AG08396 (cell line): ENCODE measurements at regions not wholly inside any gene's neighbourhood (a gene's known extent, or its start where the extent isn't known, plus 50 kb on each side); places are given as distances from the start of the nearest gene placed in this dataset.

Source experiments
- DNase-seq: peaks from one replicate; pipeline ENCODE4 v3.0.0; 2012; ENCODE audit warnings: low spot score, mixed read lengths

DNA sequence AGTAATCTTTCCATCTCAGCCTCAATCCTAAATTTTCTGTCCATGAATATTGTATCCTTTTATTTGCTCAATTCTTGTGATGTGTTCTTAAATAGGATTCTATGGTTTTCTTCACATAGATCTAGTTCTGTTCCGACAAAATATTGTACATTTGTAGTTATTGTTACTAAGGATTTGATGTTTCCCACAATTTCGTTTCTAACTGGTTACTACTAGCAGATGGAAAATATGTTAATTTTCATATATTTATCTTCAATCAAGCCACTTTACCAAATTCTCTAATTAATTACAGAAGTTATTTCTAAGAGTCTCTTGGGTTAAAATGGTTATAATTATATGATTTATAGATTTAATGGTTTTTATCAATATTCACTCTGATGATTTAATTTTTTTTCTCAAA, 60.3 kb downstream of the SEC61B start:
- DNase-seq = no peak

DNA sequence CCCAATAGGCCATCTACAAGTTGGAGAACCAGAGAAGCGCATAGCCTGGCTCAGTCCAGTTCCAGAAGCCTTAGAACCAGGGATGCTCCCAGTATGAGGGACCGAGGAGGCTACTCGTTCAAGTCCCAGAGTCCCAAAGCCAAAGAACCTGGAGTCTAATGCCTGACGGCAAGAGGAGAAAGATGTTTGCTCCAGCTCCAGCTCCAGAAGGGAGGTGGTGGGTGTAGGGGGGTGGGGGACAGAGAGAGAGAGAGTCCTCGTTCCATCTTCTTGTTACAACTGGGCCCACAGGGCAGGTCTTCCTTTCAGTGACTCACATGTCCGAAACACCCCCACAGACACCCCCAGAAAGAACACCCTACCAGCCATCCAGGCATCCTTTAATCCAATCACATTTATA, 63.9 kb downstream of the SEC61B start:
- no peak for DNase-seq

DNA sequence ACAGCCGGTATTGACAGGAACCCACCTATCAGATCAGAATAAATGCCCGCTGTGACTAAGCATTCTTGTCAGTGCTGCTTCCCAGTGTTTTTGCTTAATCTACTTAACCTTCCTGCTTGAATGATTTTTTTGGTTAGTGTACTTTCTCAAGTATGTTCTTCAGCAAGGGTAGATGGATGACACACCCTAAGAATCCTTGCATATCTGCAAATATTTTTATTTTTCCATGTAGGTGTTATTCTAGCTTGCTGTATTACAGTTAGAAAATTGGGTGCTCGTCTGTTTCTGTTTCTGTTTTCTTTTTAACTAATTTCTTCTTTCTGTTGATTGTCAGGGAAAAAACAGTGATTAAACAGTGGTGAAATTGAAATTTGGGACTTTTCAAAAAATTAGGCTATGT, 64.5 kb downstream of the SEC61B start:
- no peak for DNase-seq

DNA sequence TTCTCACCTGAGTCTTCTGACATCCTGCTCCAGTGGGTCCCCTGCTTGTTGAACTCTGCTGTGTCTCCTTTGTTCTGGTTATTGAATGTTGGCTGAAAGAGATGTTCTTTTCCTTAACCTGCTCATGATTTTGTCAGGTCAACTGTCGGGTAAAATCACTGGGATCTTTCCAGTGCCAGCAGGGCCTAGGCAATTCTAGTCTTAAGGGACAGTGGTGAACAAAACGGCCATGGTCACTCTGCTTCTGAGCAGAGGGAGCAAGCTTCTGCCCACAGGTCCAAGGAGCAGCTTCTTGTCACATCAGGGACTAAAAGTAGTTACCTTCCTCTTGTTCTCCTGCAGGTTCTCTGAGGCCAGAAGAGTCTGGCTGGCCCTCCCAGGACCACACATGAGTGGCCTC, 65.6 kb downstream of the SEC61B start:
- DNase-seq = no peak

DNA sequence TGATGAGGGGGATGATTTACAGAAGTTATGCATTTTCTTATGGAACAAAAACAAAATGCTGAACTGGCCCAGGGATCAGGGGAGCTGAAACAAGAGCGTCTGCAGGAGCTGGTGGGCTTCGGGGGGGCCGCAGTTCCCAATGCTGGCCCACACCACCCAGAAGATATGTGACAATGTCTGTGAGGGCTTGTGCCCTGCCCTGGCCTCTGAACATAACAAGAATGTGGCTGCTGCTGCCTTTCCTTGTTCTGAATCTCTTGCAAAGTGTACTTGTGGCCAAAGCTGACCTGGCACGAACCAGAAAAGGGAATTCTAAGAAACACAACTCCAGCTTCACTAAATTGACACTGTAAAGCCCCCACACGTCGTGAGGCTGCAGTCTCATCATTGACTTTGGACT, 66.7 kb downstream of the SEC61B start:
- DNase-seq = no peak

DNA sequence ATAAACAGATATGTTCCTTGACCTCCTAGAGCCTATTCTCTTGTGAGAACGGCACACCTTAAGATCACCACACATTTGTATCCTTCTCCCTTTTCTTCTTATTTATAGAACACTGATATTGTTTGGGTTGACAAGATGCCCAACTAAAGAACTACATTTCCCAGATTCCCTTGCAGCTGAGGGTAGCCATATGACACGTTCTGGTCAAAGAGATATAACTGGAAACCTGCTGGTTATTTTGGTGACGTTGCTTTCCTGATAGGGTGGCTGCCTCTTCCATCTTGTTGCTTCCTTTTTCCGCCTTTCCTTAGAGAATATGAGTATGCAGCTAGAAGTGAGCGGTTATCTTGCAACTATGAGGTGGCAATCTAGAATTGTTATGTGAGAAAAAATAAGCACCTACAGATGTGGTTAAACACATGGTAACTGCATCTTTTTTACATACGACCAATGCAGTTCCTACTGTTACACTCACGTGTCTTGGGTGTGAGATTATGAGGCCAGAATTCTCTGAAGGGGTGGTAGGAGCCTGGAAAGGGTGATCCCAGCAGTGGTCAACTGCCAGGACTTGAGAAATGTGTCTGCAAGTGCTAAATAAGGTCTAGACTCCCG, 72.9 kb downstream of the SEC61B start:
- no peak for DNase-seq

DNA sequence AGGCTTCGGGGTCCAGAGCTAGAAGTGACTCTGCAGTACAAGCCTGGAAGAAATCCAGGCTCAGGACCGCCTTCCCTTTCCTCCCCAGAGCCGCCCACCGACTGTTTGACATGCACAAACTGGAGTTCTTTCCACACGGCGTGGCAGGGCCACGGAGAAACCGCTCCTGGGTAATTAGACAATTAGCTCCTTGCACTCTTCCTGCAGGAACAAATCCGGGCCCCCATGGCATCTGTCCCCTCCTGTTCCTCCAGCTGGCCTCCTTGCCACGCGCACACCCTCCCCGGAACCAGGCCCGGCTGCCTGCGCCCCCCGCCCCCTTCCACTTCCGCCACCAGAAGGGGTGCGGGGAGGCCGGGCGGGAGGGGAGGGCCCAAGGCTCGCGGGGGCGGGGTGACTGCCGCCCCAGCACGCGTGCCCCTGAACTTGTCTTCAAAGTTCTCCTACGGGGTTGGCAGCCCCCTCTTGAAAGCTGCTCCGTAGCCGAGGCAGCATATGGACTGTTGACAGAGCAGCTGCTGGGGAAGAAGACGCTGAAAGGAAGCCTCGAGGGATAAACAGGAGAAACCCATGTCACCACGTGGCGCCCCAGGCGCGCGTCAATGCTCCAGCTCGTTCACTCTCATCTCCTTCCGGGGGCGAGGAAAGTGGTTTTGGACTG, 74.3 kb downstream of the SEC61B start:
- DNase-seq = peak; percentile 34

DNA sequence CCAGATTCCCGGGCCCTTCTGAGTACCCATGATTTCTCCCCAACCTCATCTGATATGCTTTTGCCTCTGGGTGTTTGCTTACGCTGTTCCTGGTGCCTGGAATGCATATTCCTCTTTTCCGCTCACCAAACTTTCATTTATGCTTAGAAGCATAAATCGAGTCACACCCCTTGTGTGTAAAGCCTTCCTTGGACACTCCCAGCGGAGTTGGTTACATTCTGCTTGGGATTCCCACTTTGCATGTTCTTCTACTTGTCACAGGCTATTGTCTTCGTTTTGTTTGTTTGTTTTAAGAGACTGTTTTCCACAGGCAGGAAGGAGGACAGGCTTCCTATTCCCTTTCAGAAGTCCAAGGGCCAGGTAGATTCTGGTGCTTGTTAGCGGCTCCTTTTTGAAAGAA, 76.5 kb downstream of the SEC61B start:
- no peak for DNase-seq

DNA sequence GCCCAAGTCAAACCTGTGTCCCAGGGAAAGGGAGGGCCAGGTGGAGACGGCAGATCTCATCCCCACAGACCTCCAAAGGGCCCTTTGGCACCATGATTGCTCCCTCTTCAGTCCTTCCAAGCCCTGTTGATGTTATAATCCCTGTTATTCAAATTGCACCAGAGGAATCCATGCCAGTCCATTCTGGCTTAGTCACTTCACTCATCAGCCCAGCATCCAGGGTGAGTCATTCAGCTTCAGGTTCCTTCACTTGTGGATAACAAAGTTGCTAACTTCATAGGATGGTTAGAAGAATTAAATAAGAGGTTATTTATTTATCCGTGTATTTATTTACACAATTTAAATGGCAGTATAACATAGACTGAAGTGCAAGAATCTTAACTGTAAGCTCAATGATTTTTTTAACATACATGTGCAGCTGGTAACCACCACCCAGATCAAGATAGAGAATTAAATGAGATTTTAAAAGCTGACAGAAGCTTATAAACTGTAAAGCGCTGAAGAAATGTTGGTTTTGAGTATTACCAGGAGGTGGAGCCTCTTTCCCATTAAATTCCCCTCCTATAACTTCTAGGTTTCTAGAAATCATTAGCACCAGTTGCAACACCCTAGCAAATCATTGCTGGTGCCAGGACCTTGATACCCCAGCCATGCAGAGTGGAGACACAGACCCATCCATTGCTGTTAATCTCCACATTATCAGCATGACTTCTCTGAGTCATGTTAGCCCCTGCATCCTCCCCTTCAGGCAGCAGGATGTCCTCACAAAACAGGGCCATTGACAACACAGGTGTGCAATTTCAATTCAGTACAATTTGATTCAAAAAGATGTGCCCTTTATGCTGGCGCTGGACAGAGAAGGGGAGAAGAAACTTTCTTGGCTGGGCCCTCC, 77.4 kb downstream of the SEC61B start:
- peak; percentile 88 for DNase-seq

DNA sequence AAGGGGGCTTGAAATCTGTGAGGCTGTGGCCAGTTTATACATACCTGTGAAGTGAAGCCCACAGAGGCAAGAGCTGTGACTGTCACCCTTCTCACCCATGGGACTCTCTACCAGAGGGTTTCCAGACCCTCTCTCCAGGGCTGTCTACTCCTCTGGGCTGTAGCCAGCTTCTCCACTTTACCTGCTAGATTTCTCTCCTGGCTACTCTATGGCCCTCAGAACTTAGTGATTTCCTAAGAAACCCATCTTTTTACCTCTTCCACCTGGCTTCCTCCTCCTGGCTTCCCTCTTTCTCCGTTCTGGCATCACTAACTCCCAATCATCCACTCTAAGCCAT, 78.0 kb downstream of the SEC61B start:
- no peak for DNase-seq

DNA sequence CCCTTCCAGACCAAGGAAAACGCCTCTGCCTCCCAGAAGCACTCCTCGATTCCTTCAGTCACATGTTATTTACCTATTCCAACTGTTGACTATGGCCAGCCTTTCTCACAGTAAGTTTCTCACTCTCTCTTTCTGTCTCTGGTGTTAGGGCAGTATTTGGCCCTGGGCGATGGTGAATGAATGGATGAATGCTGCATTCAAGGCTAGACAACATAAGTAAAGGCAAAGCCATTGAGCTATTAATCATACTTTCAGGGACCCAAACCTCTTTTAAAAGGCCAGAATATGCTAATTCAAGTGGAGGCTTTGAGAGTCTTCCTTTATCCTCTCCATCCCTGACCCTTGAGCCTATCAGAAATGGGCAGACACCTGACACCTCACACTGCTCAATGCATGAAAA, 78.5 kb downstream of the SEC61B start:
- no peak for DNase-seq

DNA sequence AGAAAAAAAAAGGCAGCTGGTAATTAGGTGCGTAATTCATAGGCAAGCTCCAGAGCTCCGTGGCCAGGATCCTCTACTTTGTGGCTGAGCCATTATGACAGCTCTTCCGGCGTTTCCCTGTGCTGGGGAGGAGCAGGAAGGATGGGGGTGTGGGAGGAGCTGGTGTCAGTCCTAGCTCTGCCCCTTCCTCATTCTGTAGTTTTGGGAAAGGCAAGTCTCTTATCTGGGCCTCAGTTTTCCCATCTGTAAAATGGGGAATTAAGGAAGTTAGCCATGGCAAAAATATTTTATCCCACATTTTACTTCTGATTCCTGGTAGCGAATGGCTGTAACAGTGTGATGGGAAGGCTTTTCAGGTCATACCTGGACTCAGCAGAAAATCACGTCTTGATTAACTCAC, 81.1 kb downstream of the SEC61B start:
- DNase-seq = no peak

DNA sequence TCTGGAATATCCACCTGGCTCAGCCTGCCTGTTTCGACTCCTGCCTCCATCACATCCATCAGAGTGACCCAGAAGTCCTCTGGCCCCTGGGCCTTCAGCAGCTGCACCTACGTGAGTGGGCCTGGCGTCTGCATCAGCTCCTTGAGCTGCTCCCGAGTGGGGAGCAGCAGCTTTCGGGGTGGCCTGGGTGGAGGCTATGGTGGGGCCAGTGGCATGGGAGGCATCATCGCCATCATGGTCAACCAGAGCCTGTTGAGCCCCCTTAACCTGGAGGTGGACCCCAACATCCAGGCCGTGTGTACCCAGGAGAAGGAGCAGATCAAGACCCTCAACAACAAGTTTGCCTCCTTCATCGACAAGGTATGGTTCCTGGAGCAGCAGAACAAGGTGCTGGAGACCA, 83.0 kb downstream of the SEC61B start:
- no peak for DNase-seq

DNA sequence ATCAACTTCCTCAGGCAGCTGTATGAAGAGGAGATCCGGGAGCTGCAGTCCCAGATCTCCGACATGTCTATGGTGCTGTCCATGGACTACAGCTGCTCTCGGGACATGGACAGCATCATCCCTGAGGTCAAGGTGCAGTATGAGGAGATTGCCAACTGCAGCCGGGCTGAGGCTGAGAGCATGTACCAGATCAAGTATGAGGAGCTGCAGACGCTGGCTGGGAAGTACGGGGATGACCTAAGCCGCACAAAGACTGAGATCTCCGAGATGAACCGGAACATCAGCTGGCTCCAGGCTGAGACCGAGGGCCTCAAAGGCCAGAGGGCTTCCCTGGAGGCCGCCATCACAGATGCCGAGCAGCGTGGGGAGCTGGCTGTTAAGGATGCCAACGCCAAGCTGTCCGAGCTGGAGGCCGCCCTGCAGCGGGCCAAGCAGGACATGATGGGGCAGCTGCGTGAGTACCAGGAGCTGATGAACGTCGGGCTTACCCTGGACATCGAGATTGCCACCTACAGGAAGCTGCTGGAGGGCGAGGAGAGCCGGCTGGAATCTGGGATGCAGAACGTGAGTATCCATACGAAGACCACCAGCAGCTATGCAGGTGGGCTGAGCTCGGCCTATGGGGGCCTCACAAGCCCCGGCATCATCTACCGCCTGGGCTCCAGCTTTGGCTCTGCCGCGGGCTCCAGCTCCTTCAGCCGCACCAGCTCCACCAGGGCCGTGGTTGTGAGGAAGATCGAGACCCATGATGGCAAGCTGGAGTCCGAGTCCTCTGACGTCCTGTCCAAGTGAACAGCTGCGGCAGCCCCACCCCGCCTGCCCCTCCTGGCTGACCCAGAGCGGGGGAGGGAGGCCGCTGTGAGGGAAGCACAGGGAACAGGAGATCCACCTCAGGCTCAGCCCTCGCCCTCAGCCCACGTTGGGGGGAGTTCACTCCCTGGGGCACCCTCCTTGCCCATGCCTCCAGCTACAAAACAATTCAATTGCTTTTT, 84.0 kb downstream of the SEC61B start:
- no peak for DNase-seq

DNA sequence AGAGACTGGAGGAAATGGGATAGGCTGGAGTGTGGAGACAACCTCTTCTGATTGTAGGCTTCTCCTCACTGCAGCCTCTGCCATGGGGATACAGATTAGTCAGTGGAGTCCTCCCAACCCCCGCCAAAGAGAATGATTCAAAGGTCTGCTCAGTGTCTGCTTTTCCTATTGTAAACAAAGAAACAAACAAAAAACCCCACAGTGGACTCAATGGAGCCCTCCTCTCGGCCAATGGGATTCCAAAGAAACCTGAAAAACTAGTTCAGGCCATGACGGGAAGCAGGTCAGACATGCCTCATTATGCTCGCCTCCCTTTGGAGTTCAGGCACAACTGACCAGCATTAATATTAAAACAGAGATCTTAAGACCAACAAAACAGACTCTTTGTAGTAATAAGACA, 85.8 kb downstream of the SEC61B start:
- no peak for DNase-seq

DNA sequence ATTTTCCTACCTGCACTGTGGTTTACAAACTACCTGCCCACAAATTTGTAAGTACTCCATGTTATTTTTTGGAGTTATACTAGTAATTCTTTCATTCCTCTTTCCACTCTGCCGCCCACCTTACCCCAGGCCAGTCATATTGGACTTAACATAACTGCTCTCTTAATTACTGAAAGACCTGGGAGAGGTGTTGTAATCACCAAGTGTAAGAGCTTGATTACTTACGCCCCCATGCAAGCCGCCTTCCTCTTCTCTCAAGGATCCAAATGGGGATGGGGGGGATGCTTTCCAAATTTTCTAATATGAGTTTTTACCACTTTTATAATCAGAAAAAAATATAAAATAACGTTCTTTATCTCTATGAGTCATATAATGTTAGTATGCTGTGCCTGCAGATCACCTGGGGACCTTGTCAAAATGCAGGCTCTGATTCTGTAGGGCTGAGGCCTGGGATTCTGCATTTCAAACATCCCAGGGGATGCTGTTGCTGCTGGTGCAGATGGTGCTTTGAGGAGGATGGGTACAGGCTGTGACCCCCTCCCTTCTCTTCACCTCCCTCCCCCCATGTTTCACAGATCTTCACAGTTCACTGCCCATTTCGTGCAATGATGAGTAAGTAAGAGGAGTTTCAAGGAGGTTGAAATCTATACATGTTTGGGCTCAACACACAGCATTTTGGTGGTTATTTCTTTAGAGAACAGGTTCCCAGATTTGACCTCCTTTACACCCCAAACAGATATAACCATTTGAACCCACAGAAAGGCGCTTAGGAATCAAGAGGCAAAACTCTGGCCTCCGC, 87.3 kb downstream of the SEC61B start:
- DNase-seq = no peak

DNA sequence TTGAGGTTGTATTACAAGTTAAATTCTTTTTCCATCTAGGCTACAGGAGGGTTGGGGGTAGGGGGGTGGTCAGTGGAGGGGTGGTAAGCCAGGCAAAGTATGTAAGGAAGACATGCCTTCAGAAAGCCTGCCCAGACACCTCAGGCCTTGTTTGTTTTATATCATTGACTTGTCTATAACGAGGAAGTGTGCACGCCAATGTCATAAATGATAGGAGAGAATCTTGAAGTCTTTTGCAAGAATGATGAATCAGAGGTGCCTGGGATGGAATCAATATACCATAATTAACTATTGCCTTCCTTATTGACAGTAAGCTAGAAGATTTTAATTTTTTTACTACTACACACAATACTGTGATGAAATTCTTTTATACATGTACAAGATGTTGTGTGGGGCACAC, 90.7 kb downstream of the SEC61B start:
- no peak for DNase-seq

DNA sequence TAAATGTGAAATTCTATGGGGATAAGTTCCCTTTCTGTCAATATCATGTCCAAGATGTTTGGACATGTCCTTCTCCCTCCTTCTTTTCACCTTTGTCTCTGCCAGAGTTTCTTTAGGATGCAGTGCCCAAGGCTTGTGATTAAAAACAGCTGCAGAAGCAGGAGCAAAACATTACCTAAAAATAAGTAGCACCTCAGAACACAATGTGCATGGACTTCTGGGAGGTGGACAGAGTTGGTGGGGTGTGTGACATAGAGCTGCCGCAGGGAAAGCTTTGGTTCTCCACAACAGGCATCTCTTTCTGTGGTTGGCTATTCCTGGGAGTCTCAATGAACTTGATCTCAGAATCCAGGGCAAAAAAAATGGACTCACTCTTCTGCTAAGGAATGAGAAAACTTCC, 97.0 kb downstream of the SEC61B start:
- no peak for DNase-seq

DNA sequence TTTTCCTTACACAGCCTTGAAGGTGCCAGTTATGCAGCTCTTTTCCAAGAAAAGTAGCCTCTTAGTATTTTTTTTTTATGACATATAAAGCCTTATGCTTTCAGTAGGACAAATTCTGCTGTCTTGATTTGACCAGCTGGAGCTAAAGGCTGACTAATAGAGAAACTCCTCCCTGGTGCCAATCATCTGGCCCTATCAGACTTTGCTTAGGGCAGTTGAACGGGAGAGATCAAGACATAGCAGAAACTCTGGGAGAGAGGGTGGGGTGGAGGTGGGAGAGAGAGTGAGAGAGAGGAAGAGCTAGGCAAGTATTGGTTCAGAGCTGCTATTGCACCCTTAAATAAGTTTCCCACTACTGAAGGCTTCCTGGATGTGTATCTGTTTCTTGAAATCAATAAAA, 100.2 kb downstream of the SEC61B start:
- no peak for DNase-seq

DNA sequence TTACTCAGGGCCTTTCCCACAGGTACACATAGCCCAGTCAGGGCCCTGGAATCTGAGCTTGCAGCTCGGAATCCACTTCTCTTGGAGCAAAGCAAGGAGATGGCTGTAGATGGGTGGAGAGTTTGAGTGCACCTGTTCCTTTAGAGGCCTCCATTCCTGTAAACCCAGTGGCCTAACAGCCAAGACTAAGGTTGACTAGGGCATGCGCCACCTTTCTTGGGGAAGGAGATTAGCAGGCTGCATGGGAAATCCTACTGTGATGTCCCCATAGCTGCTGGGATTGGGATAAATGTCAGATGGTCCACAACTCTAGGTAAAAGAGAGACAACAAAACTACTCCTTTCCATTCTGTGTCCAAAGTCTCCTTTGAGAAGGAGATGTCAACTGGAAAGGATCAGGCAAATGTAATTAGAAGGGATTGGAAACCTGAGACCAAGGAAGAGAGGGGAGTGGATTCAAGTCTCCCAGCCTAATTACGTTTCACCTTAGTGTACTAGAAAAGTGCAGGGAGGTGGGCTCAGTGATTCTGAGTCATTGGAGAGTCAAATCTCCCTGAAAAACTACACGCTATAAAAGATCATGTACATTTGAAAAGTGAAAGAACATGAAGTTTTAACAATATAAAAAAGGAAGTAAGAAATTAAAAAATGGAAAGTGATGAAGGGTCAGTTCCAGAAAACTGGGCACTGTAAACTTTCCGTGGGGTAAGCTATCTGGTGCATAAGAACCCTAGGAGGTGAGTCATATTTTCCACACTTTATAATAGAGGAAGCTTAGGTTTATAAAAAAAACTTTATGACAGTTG, 104.2 kb downstream of the SEC61B start:
- peak; percentile 8 for DNase-seq

DNA sequence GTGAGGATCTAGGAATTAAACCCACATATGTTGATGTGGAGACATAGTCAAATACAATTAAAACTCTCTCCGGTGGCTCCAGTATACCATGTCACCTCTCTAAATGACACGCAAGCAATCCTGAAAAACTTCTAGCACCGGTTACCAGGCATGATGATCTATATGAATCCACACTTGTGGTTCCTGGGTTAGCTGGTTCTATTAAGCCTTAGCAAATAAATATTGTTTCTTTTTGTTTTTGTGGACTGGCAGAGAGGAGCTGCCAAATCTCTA, 104.8 kb downstream of the SEC61B start:
- no peak for DNase-seq
